ENCODE measurements at regions not wholly inside any gene's neighbourhood (a gene's known extent, or its start where the extent isn't known, plus 50 kb on each side); places are given as distances from the start of the nearest gene placed in this dataset.

GRCh38 chr2:129252781-129253460 is 726.5 kb upstream of the RAB6C start:
- TF ChIP-seq, protein P1, sequence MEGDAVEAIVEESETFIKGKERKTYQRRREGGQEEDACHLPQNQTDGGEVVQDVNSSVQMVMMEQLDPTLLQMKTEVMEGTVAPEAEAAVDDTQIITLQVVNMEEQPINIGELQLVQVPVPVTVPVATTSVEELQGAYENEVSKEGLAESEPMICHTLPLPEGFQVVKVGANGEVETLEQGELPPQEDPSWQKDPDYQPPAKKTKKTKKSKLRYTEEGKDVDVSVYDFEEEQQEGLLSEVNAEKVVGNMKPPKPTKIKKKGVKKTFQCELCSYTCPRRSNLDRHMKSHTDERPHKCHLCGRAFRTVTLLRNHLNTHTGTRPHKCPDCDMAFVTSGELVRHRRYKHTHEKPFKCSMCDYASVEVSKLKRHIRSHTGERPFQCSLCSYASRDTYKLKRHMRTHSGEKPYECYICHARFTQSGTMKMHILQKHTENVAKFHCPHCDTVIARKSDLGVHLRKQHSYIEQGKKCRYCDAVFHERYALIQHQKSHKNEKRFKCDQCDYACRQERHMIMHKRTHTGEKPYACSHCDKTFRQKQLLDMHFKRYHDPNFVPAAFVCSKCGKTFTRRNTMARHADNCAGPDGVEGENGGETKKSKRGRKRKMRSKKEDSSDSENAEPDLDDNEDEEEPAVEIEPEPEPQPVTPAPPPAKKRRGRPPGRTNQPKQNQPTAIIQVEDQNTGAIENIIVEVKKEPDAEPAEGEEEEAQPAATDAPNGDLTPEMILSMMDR (conservative IDR thresholded peaks at IDR 0.05; ENCODE audit: low read depth, low read length) = no peak
- no peak overlapping the region for H3K4me3 ChIP-seq (ENCODE audit: low read depth, low read length)
- DNase-seq (ENCODE audit: low read depth) = no peak

- TF ChIP-seq, protein P1 (conservative IDR thresholded peaks at IDR 0.05; ENCODE audit: low read depth, low read length) = no peak
- H3K4me3 ChIP-seq (ENCODE audit: low read depth, low read length) = no peak overlapping the region
- no peak for DNase-seq (ENCODE audit: low read depth)
Observed at GRCh38 chr2:129253461-129253812, 726.0 kb upstream of the RAB6C start.

GRCh38 chr2:129254718-129255117 is 724.7 kb upstream of the RAB6C start:
- TF ChIP-seq, protein P1 (conservative IDR thresholded peaks at IDR 0.05; ENCODE audit: low read depth, low read length) = no peak
- no peak for DNase-seq (ENCODE audit: low read depth)
- H3K4me3 ChIP-seq (ENCODE audit: low read depth, low read length) = no peak overlapping the region

GRCh38 chr2:129255610-129256313 is 723.7 kb upstream of the RAB6C start:
- TF ChIP-seq, protein P1 (conservative IDR thresholded peaks at IDR 0.05; ENCODE audit: low read depth, low read length) = no peak
- DNase-seq (ENCODE audit: low read depth) = no peak
- H3K4me3 ChIP-seq (ENCODE audit: low read depth, low read length) = no peak overlapping the region

GRCh38 chr2:129256642-129257041 is 722.8 kb upstream of the RAB6C start:
- TF ChIP-seq, protein P1 (conservative IDR thresholded peaks at IDR 0.05; ENCODE audit: low read depth, low read length) = no peak
- DNase-seq (ENCODE audit: low read depth) = no peak
- H3K4me3 ChIP-seq (ENCODE audit: low read depth, low read length) = no peak overlapping the region

- no peak overlapping the region for H3K4me3 ChIP-seq (ENCODE audit: low read depth, low read length)
- TF ChIP-seq, protein P1 (conservative IDR thresholded peaks at IDR 0.05; ENCODE audit: low read depth, low read length) = no peak
- DNase-seq (ENCODE audit: low read depth) = no peak
Observed at GRCh38 chr2:129262934-129263333, 716.5 kb upstream of the RAB6C start.

DNA sequence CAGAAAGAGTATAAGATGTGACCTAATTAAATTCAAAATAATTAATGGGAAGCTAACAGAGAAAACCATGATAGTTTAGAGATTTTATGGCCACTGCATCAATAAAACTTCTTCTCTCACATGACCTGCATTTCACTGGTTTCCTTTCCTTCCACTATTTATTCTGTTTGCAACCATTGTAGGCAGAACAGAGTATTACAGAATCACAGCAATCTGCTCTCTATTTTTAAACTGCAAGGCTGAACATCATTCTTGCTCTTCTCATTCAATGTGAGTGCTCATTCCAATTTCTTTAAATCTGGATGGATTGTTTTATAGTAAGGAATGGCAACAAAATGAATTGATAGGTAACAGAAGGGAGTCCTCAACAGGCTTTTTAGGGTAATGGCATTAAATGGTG is 715.5 kb upstream of the RAB6C start:
- TF ChIP-seq, protein P1 (conservative IDR thresholded peaks at IDR 0.05; ENCODE audit: low read depth, low read length) = no peak
- H3K4me3 ChIP-seq (ENCODE audit: low read depth, low read length) = no peak overlapping the region
- no peak for DNase-seq (ENCODE audit: low read depth)

Data from choroid plexus epithelial cell (primary cell).